SKM-1 treated with dmso at 0.1 percent for 144 hours (cell line): ENCODE measurements at regions not wholly inside any gene's neighbourhood (a gene's known extent, or its start where the extent isn't known, plus 50 kb on each side); places are given as distances from the start of the nearest gene placed in this dataset.
"Not testable (repeated sequence)": the region's sequence is repeated elsewhere in the genome, so short reads cannot be mapped to it uniquely, and the experiment has no call there.

ENCODE experiments used
- DNase-seq: peaks from one replicate; lab custom pipeline; 2025; ENCODE audit not compliant: unreplicated experiment; lab: John Stamatoyannopoulos, UW

- no peak for DNase-seq
Measured at GRCh38 chr2:220318508-220318907, 691.1 kb downstream of the SLC4A3 start.

GRCh38 chr2:220320326-220320725 is 692.9 kb downstream of the SLC4A3 start:
- DNase-seq, result no peak

GRCh38 chr2:220332886-220333285 is 705.5 kb downstream of the SLC4A3 start:
- no peak for DNase-seq

GRCh38 chr2:220334210-220334609 is 706.8 kb downstream of the SLC4A3 start:
- DNase-seq, result no peak

GRCh38 chr2:220334871-220335590 is 707.6 kb downstream of the SLC4A3 start:
- DNase-seq, result no peak

- DNase-seq, result no peak
Measured at GRCh38 chr2:220335591-220335915, 708.1 kb downstream of the SLC4A3 start.

GRCh38 chr2:220336771-220337170 is 709.3 kb downstream of the SLC4A3 start:
- no peak for DNase-seq

GRCh38 chr2:220337611-220338440 is 710.4 kb downstream of the SLC4A3 start:
- DNase-seq, result no peak

GRCh38 chr2:220341014-220341413 is 713.6 kb downstream of the SLC4A3 start:
- DNase-seq, result no peak

GRCh38 chr2:220346919-220347318 is 719.5 kb downstream of the SLC4A3 start:
- DNase-seq, result no peak

- no peak for DNase-seq
Measured at GRCh38 chr2:220347626-220348025, 720.2 kb downstream of the SLC4A3 start.

- DNase-seq, result no peak
Measured at GRCh38 chr2:220348206-220348605, 720.8 kb downstream of the SLC4A3 start.

- no peak for DNase-seq
Measured at GRCh38 chr2:220353897-220354296, 726.5 kb downstream of the SLC4A3 start.

GRCh38 chr2:220356076-220356475 is 728.6 kb downstream of the SLC4A3 start:
- no peak for DNase-seq

GRCh38 chr2:220365023-220365422 is 737.6 kb downstream of the SLC4A3 start:
- no peak for DNase-seq

- DNase-seq, result no peak
Measured at GRCh38 chr2:220366765-220367164, 739.3 kb downstream of the SLC4A3 start.

- DNase-seq, result no peak
Measured at GRCh38 chr2:220370764-220371163, 743.3 kb downstream of the SLC4A3 start.

- no peak for DNase-seq
Measured at GRCh38 chr2:220371211-220371610, 743.8 kb downstream of the SLC4A3 start.

GRCh38 chr2:220373878-220374277 is 746.4 kb downstream of the SLC4A3 start:
- no peak for DNase-seq

- no peak for DNase-seq
Measured at GRCh38 chr2:220374282-220374681, 746.9 kb downstream of the SLC4A3 start.

- no peak for DNase-seq
Measured at GRCh38 chr2:220377482-220378155, 750.2 kb downstream of the SLC4A3 start.

- DNase-seq, result not testable (repeated sequence)
Measured at GRCh38 chr2:220387758-220388157, 760.3 kb downstream of the SLC4A3 start.
